ENCODE measurements at regions not wholly inside any gene's neighbourhood (a gene's known extent, or its start where the extent isn't known, plus 50 kb on each side); places are given as distances from the start of the nearest gene placed in this dataset.
"Not testable (repeated sequence)": the region's sequence is repeated elsewhere in the genome, so short reads cannot be mapped to it uniquely, and the experiment has no call there.

DNA sequence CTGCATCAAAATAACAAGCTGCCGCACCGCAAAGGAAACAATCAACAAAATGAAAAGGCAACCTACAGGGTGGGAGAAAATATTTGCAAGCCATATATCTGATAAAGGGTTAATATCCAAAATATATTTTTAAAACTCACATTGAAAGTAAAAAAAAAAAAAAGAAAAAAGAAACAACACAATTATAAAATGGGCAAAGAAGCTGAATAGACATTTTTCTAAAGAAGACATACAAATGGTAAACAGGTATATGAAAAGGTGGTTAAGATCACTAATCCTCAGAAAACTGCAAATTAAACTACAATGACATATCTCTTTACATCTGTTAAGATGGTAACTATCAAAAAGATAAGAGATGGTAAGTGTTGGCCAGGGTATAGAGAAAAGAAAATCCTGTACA is 105.4 kb upstream of the LY86 start:
- DNase-seq (ENCODE audit: low read depth) = no peak

DNA sequence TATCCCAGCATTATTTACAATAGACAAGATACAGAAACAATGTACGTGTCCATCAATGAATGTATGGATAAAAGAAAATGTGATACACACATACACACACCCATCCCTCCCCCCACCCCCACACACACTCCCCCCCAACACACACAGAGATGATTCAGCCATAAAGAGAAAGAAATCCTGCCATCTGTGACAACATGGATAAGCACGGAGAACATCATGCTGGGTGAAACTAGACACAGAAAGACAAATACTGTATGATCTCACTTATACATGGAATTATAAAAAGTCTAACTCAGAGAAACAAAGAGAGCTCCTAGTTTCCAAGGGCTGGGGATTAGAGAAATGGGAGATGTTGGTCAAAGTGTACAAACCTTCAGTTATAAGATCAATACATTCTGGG is 104.8 kb upstream of the LY86 start:
- DNase-seq (ENCODE audit: low read depth) = no peak

DNA sequence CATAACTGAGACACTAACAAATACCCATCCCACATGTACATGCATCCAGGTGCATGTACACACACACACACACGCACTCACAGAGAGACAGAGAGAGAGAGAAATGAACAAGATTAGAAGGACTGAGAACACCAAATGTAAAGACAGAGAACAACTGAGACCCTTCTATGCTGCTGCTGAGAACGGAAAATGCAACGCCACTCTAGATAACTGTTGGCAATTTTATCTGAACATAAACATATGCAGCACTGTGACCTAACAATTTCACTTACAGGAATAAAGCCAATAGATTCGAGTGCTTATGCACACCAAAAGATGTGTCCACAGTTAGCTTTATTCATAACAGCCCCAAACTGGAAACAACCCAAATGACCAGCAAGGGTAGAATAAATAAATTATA is 103.8 kb upstream of the LY86 start:
- no peak for DNase-seq (ENCODE audit: low read depth)

DNA sequence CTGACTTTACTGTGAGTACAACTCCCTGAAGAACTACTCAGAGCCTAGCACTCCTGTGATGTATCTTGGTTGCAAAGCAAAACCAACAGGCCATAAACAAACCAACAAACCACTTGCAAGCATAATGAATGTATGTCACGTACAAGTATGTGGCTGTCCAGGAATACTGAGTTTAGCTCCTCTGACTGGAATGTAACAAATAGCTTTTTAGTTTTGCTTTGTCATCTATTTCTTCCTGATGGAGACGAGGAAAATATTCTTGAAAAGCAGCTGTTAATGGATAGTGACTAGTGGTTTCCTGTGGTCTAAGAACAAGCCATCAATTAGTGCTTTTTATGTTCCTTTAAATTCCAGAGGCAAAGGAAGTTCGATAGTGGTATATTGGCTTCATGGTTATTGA is 101.9 kb upstream of the LY86 start:
- DNase-seq (ENCODE audit: low read depth) = no peak

DNA sequence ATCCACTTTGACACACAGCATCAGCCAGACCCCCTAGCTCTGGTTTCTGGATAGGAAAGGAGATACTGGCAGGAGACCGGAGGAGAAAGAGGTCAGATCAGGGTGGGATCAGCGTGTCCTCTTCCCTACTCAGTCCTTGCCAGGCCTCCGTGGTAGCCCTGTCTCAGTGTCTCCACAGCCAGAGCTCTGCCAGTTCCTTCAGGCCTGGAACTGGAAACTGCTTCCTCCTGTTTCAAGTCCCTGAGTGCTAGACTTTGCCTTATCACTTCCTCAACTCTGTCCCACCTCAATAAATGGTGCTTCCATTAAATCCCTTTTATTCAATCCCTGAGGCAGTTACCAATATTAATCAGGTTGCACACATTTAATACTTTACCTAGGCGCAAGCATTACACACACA is 96.8 kb upstream of the LY86 start:
- no peak for DNase-seq (ENCODE audit: low read depth)

DNA sequence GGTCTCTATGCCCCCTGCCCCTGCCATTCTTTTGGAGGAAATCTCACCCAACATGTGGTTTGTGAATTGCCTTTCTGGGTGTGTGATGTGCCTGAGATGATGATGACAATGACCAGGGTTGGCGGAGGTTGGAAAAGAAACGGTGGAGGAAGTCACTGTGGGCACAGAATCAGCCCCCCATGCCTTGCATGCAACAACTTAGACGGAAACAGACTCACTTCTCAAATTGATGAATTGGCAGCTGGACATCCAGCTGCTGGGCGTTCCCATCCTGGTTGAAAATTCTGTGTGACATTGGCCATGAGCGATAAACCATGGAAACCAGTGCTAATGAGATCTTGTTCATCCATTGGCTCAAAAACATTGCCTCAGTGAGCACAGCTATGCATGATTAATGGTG is 95.8 kb upstream of the LY86 start:
- no peak for DNase-seq (ENCODE audit: low read depth)

DNA sequence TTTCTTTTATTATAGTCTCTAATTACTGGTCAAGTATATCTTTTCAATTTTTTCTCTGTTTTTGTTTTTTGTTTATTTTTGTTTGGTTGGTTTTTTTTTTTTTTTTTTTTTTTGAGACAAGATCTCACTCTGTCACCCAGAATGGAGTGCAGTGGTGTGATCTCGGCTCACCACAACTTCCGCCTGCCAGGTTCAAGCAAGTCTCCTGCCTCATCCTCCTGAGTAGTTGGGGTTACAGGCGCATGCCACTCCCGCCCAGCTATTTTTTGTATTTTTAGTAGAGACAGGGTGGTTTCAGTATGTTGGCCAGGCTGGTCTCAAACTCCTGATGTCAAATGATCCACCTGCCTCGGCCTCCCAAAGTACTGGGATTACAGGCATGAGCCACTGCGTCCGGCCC is 94.4 kb upstream of the LY86 start:
- not testable (repeated sequence) for DNase-seq (ENCODE audit: low read depth)

DNA sequence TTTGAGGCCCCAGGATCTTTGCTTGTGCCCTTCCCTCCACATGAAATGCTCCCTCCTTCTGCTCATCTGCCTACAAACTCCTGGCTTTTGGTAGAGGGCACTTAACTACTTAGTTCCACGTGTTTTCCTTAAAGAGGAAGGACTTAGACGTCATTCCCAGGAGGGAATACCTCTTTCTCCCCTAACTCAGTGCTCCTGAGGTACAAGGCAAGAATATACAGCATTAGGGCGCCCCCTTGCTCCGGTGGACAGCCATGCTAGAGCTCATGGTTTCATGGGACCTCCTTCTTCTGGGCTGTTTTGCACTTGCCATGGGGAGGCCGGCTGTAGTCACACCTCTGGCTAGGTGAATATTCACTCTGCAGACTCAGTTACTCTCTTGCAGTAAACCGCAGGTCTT is 93.8 kb upstream of the LY86 start:
- DNase-seq (ENCODE audit: low read depth) = no peak

DNA sequence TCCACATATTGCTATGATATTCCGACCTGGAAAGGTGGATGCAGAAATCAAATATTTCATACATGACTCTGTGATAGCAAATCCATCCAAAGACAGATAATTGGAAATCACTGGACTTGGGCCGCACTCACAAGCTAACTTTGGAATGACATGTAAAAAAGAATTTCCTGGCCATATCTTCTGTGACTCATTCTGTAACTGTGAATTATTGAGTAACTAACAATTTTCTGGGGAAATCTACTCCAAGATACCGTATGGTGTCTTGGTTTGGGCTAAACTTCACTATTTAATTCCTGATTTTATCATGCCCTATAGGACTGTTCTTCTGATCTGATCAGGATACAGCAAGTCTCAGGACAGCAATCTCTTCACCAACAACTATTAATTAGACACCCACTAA is 92.7 kb upstream of the LY86 start:
- no peak for DNase-seq (ENCODE audit: low read depth)

DNA sequence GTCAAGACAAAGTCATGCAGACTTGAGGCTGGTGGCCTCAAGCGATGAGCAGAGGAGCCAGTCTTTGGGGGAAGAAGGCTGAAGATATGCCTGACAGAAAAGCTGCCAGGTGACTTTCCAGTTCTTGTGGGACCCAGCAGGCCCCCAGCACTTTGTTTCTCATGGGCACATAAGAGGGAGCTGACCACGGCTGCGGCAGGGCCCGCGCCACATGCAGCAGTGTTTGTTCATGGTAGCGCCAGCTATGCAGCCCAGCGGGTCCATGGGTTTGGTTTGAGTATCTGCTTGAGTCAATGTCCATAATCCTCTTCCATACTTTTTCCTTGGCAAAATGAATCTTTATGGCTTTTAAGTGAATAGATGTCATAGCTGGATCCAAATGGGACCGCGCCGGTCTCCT is 91.0 kb upstream of the LY86 start:
- DNase-seq (ENCODE audit: low read depth) = no peak

DNA sequence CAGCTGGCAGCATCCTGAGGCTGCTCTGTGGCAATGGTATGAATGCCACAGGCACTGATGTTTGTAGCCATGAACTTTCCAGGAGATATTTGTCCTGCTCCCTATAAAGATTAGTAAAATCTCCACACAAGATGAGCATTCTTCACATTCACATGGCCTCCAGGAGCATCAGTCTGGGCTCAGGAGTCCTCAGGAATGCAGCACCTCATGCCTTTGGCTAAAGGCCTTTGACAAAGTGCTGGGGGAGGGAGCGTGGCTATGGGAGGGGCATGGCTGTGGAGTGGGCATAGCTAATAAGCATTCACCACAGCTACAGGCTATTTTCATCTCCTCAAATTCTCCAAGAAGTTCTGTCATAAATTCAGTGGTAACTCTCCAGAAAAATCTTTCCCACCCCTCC is 90.5 kb upstream of the LY86 start:
- no peak for DNase-seq (ENCODE audit: low read depth)

DNA sequence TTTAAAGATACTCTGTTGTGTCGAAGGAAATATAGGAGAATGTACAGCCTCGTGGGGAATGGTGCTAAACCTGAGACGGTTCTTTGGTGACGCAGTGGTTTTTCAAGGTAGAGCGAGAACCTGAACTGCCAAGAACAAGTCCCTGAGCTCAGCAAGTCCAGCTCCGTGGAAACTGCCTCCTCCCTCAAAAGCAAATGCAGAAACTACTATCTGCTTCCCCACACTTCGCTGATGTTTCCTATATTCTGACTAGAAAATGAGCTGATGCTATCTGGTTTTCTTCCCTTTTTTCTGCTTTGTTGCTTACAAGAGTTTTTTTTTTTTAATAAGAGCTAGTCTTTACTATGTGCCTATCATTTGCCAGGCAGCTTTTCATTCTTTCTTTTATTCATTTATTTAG is 85.3 kb upstream of the LY86 start:
- DNase-seq (ENCODE audit: low read depth) = no peak

DNA sequence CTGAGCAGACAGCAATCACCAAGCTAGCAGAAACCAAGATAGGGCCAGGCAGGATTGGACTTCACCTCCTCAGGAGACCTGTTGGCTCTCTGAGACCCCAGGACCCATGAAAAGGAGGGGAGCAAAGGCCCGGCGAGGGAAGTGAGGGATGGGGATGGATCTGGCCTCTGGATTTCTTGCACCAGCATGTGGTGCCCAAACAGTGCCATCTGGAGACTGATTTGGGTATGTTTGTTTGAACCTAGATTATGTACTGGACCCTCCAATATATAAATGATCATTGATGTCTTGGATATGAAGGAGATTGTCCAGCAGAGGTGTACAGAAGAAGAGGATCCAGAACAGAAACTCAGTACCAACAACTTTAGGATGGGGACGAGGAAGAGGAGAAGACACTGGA is 83.4 kb upstream of the LY86 start:
- DNase-seq (ENCODE audit: low read depth) = no peak

DNA sequence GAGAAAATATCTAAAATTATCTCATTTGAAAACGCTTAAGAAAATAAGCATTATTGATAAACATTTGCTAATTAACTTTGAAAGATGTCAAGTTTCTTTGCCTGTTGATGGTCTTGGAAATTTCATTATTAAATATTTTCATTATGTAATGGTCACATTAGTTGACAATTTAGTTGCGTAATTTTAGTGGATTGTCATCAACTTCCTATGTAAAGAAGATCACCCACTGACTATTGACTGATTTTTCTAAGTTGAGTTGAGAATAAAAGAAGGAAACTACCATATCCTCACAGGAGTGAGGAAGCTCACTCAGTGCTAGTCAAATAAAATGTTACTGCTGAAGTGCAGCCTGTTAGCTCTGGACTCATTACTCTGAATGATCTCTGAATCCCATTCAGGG is 79.9 kb upstream of the LY86 start:
- DNase-seq (ENCODE audit: low read depth) = no peak

DNA sequence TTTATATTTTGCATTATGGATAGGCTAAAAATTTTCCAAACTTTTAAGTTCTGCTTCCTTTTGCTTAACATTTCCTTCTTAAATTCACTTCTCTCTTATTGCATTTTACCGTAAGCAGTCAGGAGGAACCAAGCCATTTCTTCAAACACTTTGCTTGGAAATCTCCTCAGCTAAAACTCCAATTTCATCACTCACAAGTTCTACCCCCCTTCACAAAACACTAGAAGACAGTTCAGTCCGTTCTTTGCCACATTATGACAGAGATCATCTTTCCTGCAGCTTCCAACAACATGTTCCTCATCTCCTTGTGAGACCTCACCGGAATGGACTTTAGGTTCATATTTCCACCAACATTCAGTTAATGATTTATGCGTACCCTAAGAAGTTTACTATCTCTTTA is 79.2 kb upstream of the LY86 start:
- no peak for DNase-seq (ENCODE audit: low read depth)

DNA sequence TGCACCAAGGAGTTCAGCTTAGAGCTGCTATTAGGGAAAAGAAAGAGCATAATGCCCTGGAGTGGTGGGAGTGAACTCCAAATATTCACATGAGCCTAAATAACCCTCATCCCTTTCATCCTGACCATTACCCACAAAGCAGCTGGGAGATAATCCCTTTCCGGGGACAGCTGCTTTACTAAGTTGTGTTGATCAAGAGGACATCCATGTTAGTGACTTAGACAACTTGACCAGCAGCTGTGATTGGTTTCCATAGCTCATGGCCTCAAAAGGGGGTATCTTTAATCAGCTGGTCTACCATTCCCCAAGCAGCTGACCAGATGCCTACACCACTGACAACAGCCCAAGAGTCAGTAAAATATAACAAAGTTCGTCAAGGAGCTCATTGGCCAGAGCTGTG is 75.8 kb upstream of the LY86 start:
- DNase-seq (ENCODE audit: low read depth) = no peak

DNA sequence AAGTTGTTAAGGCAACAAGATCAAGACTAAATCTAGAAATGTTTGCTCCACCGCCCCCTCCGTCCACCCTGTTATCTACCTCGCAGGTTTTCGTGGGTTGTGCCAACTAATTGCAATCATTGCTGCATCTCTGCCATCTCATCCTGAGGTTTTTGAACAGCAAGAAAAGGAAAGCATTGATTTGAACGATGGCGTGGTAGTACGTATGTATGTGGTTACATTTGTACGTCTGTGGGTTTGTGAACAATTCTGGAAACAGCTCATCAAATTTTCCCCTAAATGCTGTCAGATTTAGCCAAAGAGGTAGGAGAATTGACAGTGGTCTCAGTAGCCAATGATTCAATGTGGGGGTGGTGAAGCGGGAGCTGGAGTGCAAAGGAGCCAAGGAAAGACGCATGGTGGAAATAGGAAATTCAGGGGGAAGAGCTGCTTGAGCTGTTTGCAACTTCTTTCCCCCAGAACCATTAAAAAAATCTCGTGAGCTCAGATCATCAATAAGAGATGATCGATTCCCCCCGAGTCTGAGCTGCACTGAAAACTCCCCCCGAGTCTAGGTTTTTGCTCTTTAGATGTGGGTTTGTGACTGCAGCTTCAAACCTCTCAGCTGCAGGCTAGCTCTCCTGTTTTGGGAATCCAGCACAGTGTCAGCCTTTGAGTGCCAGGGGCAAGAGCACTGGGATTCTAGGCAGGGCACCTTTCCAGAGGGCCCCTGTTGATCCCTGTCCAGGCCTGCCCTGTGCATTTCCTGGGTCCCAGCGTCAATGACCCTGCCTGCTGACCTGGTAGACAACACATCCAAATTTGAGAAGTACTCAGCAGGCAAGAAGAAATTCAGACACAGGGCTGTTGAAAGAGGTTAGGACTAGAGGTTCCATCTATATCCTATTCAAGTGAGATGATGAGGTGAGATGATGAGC is 72.6 kb upstream of the LY86 start:
- DNase-seq (ENCODE audit: low read depth) = no peak

DNA sequence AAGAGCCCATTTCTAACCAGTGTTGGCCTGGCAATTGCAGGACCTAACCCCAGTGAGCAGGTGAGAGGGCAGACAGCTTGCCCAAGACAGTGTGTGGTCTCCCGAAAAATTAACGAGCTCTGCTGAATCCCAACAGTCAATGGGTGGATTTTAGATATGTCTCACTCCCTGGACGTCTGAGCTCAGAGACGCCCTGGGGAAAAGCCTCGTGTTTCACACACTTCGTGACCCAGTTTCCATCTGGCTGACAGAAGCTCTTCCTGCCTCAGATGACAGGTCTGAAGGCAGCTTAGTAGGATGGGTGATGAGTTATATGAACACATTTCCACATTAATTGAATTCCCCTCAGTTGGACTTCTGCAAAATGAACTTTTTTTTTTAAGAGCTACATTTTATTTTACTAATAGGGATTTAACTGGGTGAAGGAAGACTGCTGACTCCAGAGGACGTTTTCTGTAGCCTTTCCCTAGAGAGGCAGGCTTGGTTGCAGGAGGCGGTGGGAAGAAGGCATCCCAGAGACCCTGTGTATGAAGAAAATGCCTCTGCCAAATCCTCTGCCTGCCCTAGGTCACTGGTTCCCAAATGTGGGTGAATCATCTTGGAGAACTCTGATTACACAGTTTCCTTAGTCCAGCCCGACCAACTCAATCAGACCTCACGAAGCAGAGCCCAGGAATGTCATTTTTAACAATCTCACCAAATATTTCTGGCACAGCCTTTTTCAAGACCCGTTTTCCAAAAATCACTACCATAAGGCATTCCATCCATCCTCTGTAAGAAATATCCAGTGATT is 71.7 kb upstream of the LY86 start:
- no peak for DNase-seq (ENCODE audit: low read depth)

DNA sequence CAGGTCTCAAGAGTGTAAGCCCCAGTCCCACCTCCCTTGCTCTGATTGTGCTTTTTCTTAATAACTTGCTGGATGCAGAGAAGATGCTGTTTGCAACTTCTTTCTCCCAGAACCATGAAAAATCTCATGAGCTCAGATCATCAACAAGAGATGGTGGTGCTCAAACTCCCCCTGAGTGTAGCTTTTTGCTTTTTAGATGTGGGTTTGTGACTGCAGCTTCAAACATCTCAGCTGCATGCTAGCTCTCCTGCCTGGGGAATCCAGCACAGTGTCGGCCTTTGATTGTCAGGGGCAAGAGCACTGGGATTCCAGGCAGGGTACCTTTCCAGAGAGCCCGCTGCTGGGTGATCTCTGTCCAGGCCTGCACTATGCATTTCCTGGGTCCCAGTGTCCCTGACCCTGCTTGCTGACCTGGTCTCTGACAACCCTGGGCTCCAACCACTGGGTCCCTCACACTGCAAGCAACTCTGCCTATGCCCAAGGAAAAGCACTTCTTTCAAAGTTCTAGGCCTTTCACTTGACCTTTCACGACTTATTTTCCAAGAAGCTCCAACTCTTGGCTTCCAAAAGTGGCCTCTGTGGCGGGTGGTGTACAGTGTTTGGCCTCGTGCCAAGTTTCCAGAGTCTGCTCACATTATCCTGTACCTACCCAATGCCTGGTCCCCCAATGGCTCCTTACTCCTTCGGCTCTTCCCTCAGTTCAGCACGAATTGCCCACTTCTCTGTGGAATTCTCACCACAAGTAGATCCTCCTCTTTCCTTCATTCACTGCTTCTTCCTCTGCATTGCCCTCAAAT is 69.7 kb upstream of the LY86 start:
- no peak for DNase-seq (ENCODE audit: low read depth)

DNA sequence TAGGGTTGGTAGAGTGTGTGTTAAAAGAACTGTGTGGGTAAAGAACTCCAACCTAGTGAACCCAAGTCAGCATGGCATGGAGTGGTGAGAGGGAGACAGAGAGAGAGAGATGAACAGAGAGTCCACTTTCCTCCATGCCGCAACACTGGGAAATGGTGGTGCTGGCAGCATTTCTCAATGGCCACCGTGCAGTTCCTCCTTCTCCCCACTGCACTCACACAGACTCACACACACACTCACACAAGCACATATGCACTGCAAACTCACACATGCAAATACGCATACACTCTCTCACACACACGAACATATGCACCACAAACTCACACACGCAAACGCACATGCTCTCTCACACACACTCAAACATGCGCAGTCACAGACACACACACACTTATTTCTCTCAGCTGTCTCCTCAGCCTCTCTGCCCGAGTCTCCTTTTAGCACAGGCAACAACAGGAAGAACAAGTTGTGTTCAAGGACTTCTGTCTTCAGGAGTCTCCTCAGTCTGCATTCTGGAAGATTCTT is 66.5 kb upstream of the LY86 start:
- no peak for DNase-seq (ENCODE audit: low read depth)

DNA sequence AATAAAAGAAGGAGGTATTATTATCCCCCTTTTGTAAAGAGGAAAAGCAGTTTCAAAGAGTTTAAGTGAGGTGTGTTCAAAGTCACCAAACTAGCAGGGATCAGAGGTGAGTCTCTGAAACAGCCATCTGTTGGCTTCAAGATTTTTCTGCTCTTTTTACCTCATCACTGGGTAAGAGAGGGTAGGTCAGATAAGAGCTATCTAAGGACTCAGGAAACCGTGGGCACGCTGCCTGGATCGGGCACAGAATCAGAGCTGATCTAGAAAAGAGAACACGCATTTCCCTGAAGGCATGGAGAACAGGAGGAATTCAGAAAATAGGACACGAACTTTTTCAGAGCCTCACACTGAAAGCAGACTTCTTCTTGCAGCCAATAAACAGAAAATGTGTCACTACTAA is 65.8 kb upstream of the LY86 start:
- DNase-seq (ENCODE audit: low read depth) = no peak

DNA sequence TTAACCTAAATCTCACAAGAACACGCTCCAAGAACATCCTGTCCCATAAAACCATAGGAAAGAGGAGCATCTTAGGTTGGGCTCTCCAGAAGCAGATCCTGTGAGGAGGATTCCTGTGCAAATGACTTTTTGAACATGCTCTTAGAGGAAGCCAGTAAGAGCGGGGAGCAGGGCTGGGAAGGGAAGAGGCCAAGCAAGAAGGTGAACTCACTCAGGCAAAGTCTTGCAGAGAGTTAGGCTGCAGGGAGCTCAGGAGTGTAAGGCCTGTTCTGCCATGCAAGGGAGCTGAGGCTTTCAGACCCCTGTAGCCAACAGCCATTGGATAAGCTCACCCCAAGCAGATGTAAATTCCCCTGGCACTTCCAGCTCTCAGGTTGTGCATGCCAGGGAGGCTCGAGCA is 63.6 kb upstream of the LY86 start:
- DNase-seq (ENCODE audit: low read depth) = no peak

DNA sequence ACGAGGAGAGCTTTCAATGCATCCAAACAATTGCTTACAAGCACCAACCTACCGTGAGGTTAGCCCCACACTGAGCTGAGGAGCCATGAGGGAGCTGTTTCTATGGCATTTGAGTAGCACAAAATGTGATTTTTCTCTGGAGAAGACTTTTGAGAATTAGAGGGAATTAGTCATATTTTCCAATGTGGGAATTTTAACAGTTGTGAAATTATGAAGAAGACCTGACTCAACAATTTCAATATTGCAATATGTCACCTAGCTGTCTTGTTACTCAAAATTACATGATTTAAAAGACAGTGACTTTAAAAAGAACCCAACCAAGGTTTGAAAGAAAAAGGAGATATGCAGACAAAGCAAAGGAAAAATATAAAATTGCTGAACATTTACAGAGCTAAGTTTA is 62.6 kb upstream of the LY86 start:
- no peak for DNase-seq (ENCODE audit: low read depth)

Data from HS-5 (cell line).